ENCODE measurements at regions not wholly inside any gene's neighbourhood (a gene's known extent, or its start where the extent isn't known, plus 50 kb on each side); places are given as distances from the start of the nearest gene placed in this dataset.
"Not testable (repeated sequence)": the region's sequence is repeated elsewhere in the genome, so short reads cannot be mapped to it uniquely, and the experiment has no call there.

DNA sequence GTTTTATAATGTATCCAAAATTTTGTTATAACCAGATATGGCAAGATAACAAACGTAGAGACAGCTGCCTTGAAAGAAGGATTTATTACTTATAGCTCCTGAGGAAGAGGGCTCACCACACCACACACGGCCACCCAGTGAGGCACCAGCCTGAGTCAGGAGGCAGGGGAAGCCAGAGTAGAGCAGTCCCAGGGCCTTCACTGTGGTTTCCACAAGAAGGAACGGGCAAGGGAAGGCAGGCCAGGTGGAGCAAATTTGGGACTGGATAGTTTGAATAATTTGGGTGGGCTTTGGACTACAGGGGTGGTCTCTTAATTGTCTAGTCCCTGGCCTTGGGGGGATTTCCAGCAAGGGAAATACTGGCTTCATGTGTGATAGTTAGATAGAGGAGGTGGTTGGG, 72.5 kb downstream of the RRAGC start:
- no peak for DNase-seq

DNA sequence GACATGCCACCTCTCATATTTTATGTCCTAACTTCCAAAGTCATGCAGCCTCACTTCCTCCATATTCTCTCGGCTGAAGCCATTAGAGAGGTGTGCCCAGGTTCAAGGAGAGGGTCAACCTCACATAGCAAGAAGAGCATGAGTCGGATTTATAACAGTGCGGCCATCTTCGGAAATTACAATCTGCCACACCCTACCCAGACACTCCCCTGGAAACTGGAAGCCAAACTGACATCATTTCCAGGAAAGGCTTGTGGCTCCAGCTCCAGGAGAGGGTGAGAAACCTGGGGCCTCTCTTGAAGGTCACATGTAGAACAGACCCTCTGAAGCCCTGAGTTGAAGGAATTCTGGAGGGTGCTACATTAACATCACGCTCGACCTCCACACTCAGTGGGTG, 73.5 kb downstream of the RRAGC start:
- DNase-seq: no peak

DNA sequence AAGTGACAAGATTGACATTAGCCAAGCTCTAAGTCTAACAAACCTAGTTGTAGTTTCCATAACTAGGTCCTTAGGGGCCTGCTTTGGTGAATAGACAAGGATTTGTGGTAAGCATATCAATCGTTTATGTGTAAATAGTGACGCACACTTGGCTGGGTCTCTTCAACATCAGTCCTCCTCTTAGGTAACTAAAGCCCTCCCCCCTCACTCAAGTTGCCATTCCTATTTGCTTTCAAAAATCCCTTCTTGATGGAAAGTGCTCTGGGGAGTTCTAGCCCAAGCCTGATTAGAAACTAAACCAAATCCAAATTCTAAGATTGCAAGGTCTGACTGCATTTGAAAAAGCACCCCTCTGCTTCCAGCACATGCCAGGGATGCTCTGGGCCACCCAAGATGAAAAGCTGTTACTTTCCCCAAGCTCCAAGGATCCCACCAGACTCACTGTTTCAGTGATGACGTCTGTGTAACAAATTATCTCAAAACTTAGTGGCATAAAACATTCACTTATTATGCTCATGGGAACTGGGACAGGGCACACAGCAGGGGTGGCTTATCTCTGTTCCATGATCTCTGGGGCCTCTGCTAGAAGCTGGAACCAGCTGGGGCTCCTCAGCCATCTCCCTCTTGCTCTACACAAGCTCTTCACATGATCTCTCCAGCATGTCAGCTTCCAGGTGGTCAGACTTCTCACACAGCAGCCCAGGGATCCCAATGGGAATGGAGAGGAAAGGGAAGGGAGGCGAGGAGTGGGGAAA, 74.1 kb downstream of the RRAGC start:
- no peak for DNase-seq

DNA sequence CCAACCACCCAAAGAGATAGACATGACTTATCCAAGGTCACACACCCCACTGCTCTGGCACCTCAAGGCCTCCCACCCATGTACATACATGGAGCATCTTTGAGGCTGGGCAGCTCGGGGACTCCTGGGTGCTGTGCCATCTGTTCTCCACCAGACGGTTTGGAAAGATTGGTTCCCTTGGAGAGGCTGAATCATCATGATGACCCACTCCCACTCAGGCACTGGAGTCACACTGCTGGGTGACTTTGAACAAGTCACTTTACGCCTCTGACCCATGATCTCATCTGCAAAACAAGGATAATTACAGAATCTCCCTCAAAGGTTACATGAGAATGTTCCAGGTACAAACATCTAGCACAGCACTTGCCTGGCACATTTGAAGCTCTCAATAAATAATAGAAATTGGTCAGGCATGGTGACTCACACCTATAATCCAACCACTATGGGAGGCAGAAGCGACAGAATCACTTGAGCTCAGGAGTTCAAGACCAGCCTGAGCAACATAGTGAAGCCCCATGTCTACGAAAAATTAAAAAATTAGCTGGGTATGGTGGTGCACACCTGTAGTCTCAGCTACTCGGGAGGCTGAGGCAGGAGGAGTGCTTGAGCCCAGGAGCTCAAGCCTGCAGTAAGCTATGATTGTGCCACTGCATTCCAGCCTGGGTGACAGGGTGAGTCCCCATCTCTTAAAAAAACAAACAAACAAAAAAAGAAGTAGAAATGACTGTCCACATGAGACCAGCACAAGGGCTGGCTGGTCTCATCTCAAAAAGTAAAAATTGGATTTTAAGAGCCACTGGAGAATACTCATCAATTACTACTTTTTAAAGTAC, 74.9 kb downstream of the RRAGC start:
- DNase-seq: no peak

DNA sequence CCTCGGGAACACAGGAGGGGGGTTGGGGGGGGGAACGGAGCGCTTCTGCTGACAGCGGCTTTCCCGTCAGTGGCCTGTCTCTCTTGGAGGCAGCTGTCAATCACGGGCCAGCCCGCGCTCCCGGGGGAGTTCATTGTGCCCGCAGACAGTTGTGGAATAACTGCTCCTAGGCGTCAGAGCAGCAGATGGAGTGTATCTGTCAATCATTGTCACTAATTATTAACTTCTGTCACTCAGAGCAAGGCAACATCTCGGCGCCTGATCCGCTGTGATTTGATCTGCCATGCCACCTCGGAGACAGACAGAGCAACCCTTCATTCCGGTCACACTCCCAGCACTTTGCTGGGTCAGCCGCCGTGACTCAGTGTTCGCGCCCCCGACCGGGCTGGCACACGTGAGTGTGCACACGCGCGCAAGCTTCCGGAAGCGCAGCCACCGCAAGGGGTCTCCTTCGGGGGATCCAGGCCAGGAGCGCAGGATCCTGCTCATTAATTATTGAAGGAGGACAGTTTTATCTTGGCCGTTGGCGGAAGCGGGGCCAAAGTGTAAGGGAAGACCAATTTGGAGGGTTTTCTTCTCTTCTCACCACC, 75.8 kb downstream of the RRAGC start:
- DNase-seq: no peak

DNA sequence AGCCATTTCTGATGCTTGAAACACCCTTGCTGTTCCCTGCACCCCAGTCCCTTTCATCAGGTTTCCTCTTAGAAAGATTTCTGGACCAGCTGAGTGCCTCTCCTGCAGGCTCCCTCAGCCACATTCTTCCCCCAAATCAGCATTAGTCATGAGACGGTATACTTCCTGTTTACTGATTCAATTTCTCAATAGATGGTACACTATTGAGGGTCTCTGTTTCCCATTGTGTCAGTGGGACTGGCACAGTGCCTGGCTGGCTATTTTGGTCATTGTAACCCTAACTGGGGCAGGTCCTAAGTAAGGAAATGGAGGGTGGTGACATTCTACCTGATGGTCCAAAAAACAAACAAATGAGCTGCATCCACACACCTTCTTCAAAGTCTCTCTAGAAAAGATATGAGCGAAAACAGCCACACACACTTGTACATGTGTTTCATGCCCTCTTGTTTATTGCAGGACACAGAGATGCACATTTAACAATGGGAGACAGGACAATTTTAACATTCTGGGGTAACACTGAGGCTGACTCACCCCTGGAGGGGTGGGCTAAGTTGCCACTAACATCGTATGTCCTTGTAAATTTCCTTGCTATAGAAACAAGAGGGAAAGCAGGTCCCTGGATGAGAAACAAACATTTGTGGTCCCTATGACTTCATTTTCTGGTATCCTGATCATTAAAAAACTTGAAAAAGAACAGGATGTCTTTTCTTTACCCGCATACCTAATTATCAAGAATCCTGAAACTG, 77.5 kb downstream of the RRAGC start:
- no peak for DNase-seq

DNA sequence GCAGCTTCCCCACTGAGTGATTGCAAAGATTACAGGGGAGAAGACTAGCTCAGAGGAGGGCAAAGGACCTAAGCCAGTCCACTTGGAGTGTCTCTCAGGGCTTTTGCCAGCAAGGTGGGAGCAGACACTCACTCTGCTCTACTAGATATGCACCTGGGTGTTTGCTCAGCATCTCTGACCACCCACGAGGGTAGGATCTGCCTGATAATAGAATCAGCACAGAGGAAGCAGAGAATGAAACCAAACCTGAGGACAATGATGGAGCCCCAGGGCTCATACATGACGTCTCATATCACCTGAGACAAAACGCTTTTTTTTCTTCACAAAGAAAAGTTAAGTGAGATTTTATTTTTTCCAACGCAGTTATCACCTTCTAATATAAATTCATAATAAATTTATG, 79.4 kb downstream of the RRAGC start:
- no peak for DNase-seq

DNA sequence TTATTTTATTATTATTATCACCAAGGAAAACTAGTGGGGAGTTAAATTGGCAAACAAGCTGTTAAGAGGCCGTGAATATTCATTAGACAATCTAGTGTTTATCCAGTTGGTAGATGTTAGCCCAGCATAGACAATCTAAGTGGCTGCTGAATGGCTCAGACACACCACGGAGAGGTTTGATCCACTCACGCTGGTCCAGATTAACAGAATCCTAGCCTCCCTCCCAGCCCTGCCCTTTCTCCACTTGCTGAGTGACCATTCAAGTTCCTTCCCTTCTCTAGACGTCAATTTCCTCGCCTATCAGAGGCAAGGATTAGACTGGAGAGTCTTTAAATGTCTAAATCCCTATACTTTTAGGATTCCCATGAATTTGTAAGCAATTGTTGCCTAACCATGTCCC, 80.1 kb downstream of the RRAGC start:
- no peak for DNase-seq

DNA sequence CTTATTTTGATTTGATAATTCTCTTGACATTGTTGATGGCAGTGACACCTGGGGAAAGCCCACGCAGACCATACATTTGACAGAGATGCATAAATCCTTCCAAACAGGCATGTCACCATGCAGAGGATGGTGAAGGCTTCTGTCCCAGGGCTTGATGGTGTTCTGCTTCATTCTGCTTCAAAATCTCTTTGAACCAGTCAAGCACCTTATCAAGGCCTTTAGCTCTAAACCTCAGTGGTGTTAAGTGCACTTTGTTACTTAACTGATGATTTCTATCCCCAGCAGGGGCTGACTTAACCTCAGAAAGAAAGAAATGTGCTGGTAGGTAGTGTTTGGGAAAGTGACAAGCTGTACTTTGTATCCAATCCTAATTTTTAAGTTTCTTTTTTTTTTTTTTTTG, 81.1 kb downstream of the RRAGC start:
- no peak for DNase-seq

DNA sequence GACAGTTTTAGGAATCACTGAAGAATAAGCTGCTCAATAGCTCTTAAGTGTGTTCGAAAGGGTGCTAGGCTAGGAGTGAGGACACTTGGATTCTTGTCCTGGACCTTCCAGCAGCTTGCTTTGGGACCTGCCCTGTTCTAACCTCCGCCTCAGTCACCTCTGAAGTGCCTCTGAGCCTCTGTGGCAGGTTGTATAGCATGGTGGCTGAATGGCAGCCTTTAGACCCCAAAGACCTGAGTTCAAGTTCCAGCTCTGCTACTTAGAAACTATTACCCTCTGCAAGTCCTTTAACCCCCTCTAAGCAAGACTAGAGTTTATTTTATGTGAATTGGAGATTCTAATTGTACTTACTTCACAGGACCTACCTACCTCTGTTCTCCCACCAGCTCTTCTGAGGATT, 81.5 kb downstream of the RRAGC start:
- DNase-seq: no peak

DNA sequence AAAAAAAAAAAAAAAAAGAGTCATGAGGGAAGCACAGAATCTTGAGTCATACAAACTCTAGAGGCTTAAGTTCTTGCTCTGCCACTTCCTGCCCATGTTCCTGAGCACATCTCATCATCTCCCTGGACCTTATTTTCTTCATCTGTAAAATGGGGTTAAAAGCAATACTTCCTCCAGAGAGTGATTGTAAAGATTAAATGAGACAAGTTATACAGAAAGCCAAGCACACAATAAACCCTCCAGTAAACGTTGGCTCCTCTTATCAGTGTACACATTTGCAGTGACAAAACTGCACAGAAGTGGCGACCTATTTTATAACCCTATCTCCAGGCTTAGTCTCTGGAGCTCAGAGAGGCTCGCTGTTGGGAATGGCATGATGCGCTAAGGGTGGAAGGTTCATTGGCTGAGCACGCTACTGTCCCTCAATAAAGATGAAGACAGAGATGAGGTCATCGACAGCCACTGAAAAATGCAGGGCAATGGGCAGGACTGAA, 82.1 kb downstream of the RRAGC start:
- no peak for DNase-seq

DNA sequence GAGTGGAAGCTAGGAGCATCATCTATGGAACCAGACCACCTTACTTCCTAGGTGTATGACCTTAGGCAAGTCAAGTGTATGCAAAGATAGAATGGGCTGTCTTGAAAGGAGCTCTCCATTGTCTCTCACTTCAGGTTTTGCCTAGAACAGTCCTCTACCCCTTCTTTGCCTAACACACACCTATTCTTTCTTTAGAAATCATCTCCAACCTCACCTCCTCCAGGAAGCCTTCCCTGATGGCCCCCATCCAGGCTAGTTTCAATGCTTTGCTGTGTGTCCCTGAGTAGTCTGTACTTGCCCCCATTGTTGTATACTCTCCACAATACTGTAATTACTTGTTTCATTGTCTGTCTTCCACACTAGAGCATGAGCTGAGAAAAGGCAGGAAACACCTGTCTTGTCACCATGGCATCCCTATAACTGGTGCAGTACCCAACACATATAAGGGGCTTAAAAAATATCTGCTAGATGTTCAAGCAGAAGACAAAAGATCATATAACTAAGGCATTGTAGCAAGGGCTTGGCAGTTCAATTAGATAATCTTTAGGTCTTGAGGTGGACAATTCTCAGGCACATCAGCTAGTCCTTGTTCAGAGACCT, 83.0 kb downstream of the RRAGC start:
- DNase-seq: no peak

DNA sequence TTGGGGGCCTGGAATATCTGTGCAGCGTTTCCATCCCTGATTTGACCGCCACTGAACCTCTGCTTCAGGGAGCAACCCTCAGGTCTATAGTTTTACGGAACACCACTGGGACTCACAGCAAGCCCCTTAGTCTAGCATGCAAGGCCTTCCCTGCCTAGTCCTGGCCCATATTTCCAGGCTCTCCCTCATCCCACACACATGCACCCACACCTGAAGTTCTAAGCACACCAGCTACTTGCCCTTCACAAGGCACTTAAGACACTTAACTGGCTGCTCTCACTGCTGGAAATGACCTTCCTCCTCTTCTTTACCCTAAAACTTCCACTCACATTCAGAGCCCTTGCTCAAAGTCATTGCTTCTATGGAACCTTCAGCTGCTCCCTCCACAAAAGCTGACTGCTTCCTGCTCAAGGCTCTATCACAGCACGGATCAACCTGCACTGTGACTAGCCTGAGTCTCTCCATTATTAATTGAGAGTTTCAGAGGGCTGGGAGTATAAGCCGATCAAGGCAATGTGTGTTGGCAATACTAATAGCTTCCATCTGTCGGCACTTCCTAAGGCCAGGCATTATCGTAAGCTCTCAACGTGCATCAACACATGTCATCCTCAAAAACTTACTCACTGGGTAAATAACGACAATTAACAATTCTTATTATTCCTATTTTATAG, 84.3 kb downstream of the RRAGC start:
- no peak for DNase-seq

DNA sequence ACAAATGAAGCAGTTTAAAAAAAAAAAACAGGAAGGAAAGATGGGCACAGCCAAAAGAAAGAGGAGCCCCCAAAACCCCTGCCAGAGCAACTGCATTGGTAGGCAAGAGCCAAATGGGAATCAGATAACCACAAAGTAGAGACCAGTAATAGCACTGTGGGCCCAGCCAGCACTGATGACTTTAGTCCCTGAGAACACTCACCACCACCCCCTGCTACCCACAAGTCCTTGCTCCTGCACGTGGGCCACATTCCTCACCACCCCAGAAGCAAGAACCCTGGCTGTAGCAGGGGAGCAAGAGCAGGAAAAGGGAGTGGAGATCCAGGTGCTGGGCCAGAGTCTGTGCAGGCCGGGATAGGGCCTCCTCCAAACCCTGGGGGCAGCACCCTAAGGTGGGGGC, 86.1 kb downstream of the RRAGC start:
- no peak for DNase-seq

DNA sequence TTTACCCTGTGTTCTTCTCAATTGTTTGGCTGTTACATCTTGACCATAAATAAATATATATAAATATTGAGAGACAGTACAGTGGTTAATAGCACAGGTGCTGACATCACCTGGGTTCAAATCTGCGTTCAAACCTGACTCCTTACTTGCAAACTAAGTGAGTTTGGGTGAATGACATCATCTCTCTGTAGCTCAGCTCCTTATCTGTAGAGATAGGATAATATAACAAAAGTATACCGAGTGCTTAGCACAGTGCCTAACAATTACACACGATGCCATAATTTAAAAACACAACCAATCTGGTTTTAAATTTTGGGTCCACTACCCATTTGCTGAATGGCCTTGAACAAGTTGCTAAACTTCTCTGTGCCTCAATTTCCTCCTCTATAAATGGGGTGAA, 86.6 kb downstream of the RRAGC start:
- DNase-seq: no peak

DNA sequence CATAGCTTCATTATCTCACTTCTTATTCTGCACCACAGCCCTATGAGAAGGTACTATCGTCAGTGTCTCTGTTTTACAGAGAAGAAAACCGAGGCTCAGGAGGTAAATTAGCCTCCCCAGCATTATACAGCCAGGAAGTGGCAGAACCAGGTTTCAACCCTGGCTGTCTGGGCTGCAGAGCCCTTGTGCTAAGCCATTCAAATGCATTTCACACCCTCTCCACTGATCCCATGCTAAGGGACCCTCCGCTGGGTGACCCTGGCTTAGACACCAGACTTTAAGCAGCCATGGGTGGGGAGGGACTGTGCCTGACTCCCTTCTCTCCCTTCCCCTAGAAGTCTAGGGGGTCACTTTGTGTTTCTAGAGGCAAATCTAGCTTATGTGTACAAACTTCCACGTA, 87.5 kb downstream of the RRAGC start:
- DNase-seq: no peak

DNA sequence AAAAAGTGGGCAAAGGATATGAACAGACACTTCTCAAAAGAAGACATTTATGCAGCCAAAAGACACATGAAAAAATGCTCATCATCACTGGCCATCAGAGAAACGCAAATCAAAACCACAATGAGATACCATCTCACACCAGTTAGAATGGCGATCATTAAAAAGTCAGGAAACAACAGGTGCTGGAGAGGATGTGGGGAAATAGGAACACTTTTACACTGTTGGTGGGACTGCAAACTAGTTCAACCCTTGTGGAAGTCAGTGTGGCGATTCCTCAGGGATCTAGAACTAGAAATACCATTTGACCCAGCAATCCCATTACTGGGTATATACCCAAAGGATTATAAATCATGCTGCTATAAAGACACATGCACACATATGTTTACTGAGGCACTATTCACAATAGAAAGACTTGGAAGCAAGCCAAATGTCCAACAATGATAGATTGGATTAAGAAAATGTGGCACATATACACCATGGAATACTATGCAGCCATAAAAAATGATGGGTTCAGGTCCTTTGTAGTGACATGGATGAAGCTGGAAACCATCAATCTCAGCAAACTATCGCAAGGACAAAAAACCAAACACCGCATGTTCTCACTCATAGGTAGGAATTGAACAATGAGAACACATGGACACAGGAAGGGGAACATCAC, 88.9 kb downstream of the RRAGC start:
- DNase-seq: not testable (repeated sequence)

DNA sequence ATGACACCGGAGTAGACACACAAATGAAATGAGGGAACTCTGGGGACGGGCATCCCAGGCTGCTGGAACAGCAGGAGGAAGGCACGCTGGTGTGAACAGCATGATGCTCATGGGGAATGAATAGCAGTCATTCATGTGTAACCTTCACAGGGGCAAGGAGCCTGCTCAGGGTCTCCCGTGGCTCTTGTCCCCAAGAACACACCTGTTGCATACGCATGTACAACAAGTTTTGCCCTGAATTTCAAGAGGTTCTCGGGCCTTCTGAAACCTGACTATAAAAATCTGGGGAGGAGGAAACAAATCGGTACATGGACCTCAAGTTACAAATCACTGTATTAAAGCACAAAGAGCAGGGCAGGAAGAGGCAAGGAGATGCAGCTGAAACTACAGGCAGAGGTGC, 93.4 kb downstream of the RRAGC start:
- DNase-seq: no peak

DNA sequence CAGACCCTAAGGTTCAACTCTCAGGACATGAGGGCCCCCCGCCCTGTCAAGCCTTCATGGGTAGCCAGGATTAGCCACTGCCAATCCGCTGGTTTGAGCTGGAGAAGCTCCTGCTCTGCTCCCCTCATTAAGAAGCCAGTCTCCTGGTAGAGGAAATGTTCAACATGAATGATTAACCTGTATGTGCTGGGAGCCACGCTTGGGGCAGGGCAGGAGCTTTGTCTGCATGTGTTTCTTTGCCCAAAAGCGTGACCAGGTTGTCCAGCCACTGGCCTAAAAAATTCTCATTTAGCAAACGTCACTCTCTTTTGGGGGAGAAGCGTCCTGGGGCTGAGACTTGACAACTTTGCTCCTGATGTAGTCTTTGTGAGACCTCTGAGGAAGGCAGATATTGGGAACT, 96.5 kb downstream of the RRAGC start:
- DNase-seq: no peak

DNA sequence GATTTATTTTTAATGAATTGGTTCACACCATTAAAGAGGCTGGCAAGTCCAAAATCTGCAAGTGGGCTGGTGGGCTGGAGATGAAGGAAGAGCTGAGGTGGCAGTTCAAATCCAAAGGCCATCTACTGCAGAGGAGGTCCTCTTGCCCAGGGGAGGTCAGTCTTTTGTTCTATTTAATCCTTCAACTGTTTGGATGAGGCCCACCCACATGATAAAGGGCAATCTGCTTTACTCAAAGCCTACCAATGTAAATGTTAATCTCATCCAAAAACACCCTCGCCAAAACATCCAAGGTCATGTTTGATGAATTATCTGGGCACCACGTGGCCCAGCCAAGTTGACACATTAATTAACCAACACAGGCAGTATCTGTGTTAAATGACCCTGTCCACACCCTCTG, 99.0 kb downstream of the RRAGC start:
- DNase-seq: no peak

DNA sequence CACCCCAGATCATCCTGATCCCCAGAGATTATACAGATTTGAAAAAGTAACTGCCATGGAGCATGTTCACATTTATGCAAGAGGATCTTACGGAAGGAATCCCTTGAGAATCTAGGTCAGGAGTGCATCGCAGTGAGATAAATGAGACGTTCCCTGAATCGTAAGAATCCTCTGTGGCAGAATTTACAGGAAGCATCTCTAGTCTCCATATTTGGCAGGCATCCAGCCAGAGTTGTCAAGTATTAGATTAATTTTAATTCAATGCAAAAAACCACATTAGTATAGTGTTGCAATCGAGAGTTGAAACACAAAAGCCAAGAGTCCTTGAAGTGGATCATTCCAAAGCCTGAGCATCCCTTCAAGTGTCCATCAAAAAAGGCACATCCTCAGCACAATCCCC, 100.8 kb downstream of the RRAGC start:
- DNase-seq: no peak
